Calu3 (cell line): ENCODE measurements at regions not wholly inside any gene's neighbourhood (a gene's known extent, or its start where the extent isn't known, plus 50 kb on each side); places are given as distances from the start of the nearest gene placed in this dataset.

Experiments used
- BruUV-seq: library from RNA; stranded (reverse); fragments of 400-500 nt; replicated peaks from 2 replicates; lab custom pipeline; 2021; lab: Mats Ljungman, UMichigan
- CTCF ChIA-PET: fragments of 300-600 bp; sonication (Branson Sonifier 250); formaldehyde crosslinking; loops from one replicate; lab custom pipeline; 2022; ENCODE audit warnings: antibody characterized with exemption; lab: Charles Lee
- DNase-seq: peaks from one replicate; pipeline ENCODE4 v3.0.0; 2022
- H3K27ac Mint-ChIP-seq: one replicate; pipeline ENCODE4 v1.8.0; 2022; ENCODE audit warnings: mixed read lengths; ENCODE audit not compliant: unreplicated experiment
- H3K27me3 Mint-ChIP-seq: one replicate; pipeline ENCODE4 v1.8.0; 2022; ENCODE audit warnings: mixed read lengths; ENCODE audit not compliant: unreplicated experiment
- H3K36me3 Mint-ChIP-seq: one replicate; pipeline ENCODE4 v1.8.0; 2022; ENCODE audit warnings: mild to moderate bottlenecking, moderate library complexity, mixed read lengths; ENCODE audit not compliant: insufficient read depth, unreplicated experiment
- H3K4me1 Mint-ChIP-seq: one replicate; pipeline ENCODE4 v1.8.0; 2022; ENCODE audit warnings: mild to moderate bottlenecking, low read depth, mixed read lengths; ENCODE audit not compliant: unreplicated experiment
- H3K4me3 Mint-ChIP-seq: one replicate; pipeline ENCODE4 v1.8.0; 2022; ENCODE audit warnings: mild to moderate bottlenecking, low read depth, moderate library complexity, mixed read lengths; ENCODE audit not compliant: unreplicated experiment
- H3K9me3 Mint-ChIP-seq: one replicate; pipeline ENCODE4 v1.8.0; 2022; ENCODE audit warnings: low read depth, mixed read lengths; ENCODE audit not compliant: unreplicated experiment
- intact Hi-C: fragments of 100-400 bp; cut with micrococcal nuclease; formaldehyde crosslinking; loops from one replicate; pipeline ENCODE4 v1.10.0; 2022; ENCODE audit not compliant: unreplicated experiment
- TF ChIP-seq, protein P1 (sequence below): fragments of 200-600 bp; IDR thresholded peaks from one replicate; pipeline ENCODE4 v1.8.0; 2022; ENCODE audit warnings: antibody characterized with exemption; ENCODE audit not compliant: unreplicated experiment

GRCh38 chr16:82298472-82298871 lies 128.4 kb upstream of the MPHOSPH6 start:
- TF ChIP-seq, protein P1, sequence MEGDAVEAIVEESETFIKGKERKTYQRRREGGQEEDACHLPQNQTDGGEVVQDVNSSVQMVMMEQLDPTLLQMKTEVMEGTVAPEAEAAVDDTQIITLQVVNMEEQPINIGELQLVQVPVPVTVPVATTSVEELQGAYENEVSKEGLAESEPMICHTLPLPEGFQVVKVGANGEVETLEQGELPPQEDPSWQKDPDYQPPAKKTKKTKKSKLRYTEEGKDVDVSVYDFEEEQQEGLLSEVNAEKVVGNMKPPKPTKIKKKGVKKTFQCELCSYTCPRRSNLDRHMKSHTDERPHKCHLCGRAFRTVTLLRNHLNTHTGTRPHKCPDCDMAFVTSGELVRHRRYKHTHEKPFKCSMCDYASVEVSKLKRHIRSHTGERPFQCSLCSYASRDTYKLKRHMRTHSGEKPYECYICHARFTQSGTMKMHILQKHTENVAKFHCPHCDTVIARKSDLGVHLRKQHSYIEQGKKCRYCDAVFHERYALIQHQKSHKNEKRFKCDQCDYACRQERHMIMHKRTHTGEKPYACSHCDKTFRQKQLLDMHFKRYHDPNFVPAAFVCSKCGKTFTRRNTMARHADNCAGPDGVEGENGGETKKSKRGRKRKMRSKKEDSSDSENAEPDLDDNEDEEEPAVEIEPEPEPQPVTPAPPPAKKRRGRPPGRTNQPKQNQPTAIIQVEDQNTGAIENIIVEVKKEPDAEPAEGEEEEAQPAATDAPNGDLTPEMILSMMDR = no peak
- Mint-ChIP-seq H3K27me3 (peaks cover 23% of the 10 kb centered on the region), H3K4me3 (no peak overlapping the region), H3K4me1 (no peaks in the 10 kb centered on the region), H3K27ac (no peak overlapping the region), H3K36me3 (no peaks in the 10 kb centered on the region), H3K9me3 (no peaks in the 10 kb centered on the region)
- BruUV-seq = no TSS peak
- intact Hi-C loops = no loop called here
- CTCF ChIA-PET = no interaction called here
- DNase-seq = no peak

- CTCF ChIA-PET = no interaction called here
- no peak overlapping the region for H3K27ac Mint-ChIP-seq
- BruUV-seq = no TSS peak
- H3K9me3 Mint-ChIP-seq = no peaks in the 10 kb centered on the region
- DNase-seq = no peak
- TF ChIP-seq, protein P1 = no peak
- H3K27me3 Mint-ChIP-seq = peaks cover 52% of the 10 kb centered on the region
- intact Hi-C loops = no loop called here
- no peaks in the 10 kb centered on the region for H3K36me3 Mint-ChIP-seq
- no peaks in the 10 kb centered on the region for H3K4me1 Mint-ChIP-seq
- H3K4me3 Mint-ChIP-seq = no peak overlapping the region
These were observed 125.5 kb upstream of the MPHOSPH6 start for GRCh38 chr16:82295290-82296201.

DNA sequence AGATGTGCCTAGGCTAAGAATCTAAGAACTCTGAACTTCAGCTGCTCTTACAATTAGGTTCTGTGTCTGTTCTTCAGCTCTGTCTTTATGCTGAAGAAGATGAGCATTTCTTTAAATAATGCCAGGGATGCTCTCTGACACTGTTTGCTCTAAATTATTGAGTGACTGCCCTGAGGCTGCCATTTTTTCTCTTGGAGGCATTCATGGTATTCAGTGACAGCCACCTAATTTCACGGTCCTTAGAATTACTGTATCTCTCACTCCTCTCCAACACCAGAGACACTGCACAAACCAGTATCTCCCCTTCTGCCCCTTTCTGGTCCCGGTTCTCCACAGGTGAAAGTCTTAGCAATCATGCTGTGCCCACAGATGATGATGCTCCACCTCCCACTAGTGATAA lies 123.6 kb upstream of the MPHOSPH6 start:
- no peak for DNase-seq
- Mint-ChIP-seq H3K27ac (no peak overlapping the region), H3K4me1 (no peaks in the 10 kb centered on the region), H3K27me3 (peaks cover 71% of the 10 kb centered on the region), H3K9me3 (no peaks in the 10 kb centered on the region), H3K36me3 (no peaks in the 10 kb centered on the region), H3K4me3 (no peak overlapping the region)
- TF ChIP-seq, protein P1 = no peak
- no TSS peak for BruUV-seq
- intact Hi-C loops = no loop called here
- CTCF ChIA-PET = no interaction called here

GRCh38 chr16:82287937-82288336 lies 117.9 kb upstream of the MPHOSPH6 start:
- Mint-ChIP-seq H3K4me1 (no peaks in the 10 kb centered on the region), H3K27ac (no peak overlapping the region), H3K27me3 (peaks cover 78% of the 10 kb centered on the region), H3K9me3 (no peaks in the 10 kb centered on the region), H3K36me3 (no peaks in the 10 kb centered on the region), H3K4me3 (no peak overlapping the region)
- CTCF ChIA-PET = no interaction called here
- BruUV-seq = no TSS peak
- TF ChIP-seq, protein P1 = no peak
- no peak for DNase-seq
- intact Hi-C loops = no loop called here
